Stimulated activated CD4-positive, alpha-beta T cell treated with anti-CD3 and anti-CD28 coated beads, Interleukin-1b, Interleukin-23, amount 100 ng/mL, for 24 hours (primary cell): ENCODE measurements at regions not wholly inside any gene's neighbourhood (a gene's known extent, or its start where the extent isn't known, plus 50 kb on each side); places are given as distances from the start of the nearest gene placed in this dataset.
"Not testable (repeated sequence)": the region's sequence is repeated elsewhere in the genome, so short reads cannot be mapped to it uniquely, and the experiment has no call there.

Source experiments
- DNase-seq, 4 experiments: peaks; one replicate each; pipeline ENCODE4 v3.0.0-alpha.2; 2020; ENCODE audit warnings: low read depth in 4 of 4, low spot score in 1 of 4

GRCh38 chr2:18991177-18992168, 366.9 kb downstream of the OSR1 start:
- DNase-seq: no peak

- no peak for DNase-seq
Measured at GRCh38 chr2:18988631-18989232, 369.7 kb downstream of the OSR1 start.

- no peak for DNase-seq
Measured at GRCh38 chr2:18987592-18988073, 370.8 kb downstream of the OSR1 start.

GRCh38 chr2:18987016-18987415, 371.4 kb downstream of the OSR1 start:
- no peak for DNase-seq

- no peak for DNase-seq
Measured at GRCh38 chr2:18986046-18986445, 372.4 kb downstream of the OSR1 start.

- DNase-seq: no peak
Measured at GRCh38 chr2:18980786-18981430, 377.5 kb downstream of the OSR1 start.

- no peak for DNase-seq
Measured at GRCh38 chr2:18980104-18980785, 378.2 kb downstream of the OSR1 start.

GRCh38 chr2:18977409-18977808, 381.0 kb downstream of the OSR1 start:
- no peak for DNase-seq

GRCh38 chr2:18976168-18976961, 382.1 kb downstream of the OSR1 start:
- no peak for DNase-seq

GRCh38 chr2:18975506-18976167, 382.8 kb downstream of the OSR1 start:
- no peak for DNase-seq

GRCh38 chr2:18971628-18972027, 382.3 kb upstream of the NT5C1B start:
- no peak for DNase-seq

GRCh38 chr2:18971069-18971378, 381.7 kb upstream of the NT5C1B start:
- no peak for DNase-seq

GRCh38 chr2:18966131-18966530, 376.8 kb upstream of the NT5C1B start:
- no peak for DNase-seq

GRCh38 chr2:18963739-18964256, 374.4 kb upstream of the NT5C1B start:
- DNase-seq: not testable (repeated sequence)

GRCh38 chr2:18961991-18962421, 372.6 kb upstream of the NT5C1B start:
- DNase-seq: no peak

GRCh38 chr2:18959952-18960717, 370.8 kb upstream of the NT5C1B start:
- no peak for DNase-seq

GRCh38 chr2:18959200-18959599, 369.8 kb upstream of the NT5C1B start:
- DNase-seq: no peak

- DNase-seq: no peak
Measured at GRCh38 chr2:18957909-18958308, 368.5 kb upstream of the NT5C1B start.

GRCh38 chr2:18950361-18950851, 361.0 kb upstream of the NT5C1B start:
- no peak for DNase-seq
